GM19035 (cell line): ENCODE measurements at regions not wholly inside any gene's neighbourhood (a gene's known extent, or its start where the extent isn't known, plus 50 kb on each side); places are given as distances from the start of the nearest gene placed in this dataset.
"Not testable (repeated sequence)": the region's sequence is repeated elsewhere in the genome, so short reads cannot be mapped to it uniquely, and the experiment has no call there.

Source experiments
- ATAC-seq: cut with Tn5 transposase; IDR thresholded peaks from one replicate; pipeline ENCODE4 v1.9.1; 2021; ENCODE audit not compliant: unreplicated experiment

GRCh38 chr4:164542431-164542830 is 211.5 kb upstream of the SMIM31 start:
- no peak for ATAC-seq

GRCh38 chr4:164550989-164551712 is 202.8 kb upstream of the SMIM31 start:
- no peak for ATAC-seq

- ATAC-seq = no peak
Measured at GRCh38 chr4:164551713-164552040, 202.3 kb upstream of the SMIM31 start.

DNA sequence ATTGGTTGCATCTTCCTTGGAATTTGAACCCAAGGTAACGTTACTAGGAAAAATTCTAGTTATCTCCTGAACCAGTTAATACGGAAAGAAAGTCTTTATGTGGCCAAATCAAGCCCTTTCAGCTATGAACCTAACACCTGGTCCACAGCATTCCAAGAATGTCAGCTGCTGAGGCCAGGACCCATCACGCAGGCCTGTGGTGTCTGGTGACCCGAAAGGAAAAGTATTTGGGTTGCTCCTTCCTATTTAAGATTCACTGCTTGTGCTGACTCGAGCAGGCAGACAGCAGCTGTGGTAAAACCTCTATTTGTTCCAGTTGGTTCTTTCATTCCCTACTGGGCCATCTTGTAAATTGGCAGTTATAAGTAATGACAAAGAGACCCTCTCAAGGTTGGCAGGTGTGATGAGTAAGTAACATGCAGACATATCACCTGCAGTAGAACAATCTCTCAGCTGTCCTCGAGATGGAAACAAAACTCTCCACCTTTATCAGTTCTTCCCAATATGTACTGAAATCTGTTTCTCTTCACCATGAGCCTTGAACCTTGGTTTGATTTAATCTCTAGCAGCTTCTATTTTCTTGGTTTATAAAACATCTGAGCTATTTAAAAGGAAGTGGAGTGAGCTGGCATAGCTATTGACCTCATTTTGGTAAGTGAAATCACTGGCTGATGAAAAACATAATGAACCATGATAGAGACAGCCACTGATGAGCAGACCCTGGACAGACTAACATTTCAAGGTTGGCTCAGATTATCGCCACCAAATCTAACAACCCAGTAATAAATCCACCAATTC is 182.1 kb upstream of the SMIM31 start:
- no peak for ATAC-seq

DNA sequence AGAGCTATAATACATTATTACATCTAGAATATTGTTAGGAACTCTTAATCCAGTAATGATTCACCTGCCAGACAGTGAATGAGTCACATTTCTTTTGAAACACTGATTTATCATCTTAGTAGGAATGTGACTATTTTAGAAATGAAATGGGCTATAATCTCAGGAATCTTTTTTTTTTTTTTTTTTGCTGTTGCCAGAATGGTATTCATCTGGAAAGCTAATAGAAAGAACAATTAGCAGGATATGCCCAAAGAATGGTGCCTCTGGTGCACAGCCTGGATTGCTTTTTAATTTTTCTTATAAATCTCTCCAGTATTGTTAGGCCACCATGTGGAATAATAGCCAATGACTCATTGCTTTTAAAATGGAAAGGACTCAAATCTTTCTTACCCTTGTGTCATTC is 181.1 kb upstream of the SMIM31 start:
- no peak for ATAC-seq

GRCh38 chr4:164575861-164576260 is 178.1 kb upstream of the SMIM31 start:
- ATAC-seq = no peak

DNA sequence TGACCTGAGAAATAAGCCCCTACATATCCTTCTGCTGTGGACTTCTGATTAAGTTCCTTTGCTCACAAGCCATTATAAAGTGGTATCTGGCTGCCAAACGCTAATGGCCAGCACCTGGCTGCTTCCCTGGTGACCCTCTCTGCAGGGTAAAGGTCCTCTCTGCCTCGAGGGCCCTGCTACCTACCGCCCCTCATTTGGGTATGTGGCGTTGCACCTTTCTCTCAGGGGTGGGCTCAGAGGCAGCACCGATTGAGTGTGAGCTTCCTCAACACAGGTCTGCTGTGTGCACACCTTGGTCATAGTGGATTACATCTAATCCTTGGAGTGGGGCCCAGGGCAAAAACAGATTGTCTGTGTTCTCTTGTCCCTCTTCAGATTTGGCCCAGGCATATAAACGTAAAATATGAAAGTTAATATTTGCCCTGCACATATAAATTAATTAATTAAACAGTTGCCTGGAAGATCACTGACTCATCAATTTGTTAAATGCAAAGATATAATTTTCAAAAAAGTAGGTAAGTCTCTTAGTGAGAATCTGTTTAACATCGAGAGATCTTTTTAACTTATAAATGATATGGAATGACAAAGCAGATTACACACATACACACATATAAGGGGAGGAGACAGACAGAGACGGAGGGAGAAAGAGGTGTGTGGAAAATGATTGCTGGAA is 174.5 kb upstream of the SMIM31 start:
- no peak for ATAC-seq

DNA sequence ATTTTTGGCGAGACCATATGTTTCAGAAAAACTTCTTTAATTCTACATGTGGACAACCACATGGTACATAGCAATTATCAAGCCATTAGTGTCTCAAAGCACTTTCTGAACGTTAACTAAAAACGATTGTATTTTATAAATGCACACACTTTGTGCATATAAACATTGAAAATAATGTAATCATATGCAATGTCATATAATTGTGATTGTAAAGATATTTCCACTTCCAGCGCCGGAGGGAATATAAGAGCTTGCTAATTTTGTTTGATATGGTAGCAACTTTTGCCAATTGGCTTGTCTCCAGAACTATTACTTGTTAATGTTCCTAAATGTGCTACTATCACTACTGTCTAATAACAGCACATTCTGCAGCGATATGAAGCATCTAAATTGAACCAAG is 162.3 kb upstream of the SMIM31 start:
- no peak for ATAC-seq

DNA sequence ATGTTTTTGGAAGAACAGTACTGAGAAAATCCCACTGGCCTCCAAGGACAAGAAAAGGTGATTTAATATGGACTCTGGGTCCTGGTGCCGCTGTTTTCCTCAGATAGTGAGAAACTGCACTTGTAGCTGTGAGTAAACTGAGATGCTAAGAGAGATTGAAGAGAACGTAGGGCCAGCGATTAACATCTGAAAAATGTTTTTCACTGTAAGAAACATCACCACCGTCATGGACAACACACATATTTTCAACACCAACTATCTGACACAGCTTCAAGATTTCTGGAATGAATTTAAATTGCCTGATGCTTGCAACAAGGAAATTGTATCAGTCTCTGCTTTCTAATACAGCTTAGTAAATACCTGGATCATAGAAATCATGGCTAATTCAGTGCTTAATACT is 158.2 kb upstream of the SMIM31 start:
- no peak for ATAC-seq

GRCh38 chr4:164596318-164596878 is 157.5 kb upstream of the SMIM31 start:
- no peak for ATAC-seq

GRCh38 chr4:164596927-164597326 is 157.0 kb upstream of the SMIM31 start:
- ATAC-seq = no peak

- no peak for ATAC-seq
Measured at GRCh38 chr4:164601653-164602052, 152.3 kb upstream of the SMIM31 start.

- not testable (repeated sequence) for ATAC-seq
Measured at GRCh38 chr4:164605791-164606190, 148.1 kb upstream of the SMIM31 start.

- peak; percentile 91 for ATAC-seq
Measured at GRCh38 chr4:164606478-164606877, 147.5 kb upstream of the SMIM31 start.

- ATAC-seq = no peak
Measured at GRCh38 chr4:164613256-164613655, 140.7 kb upstream of the SMIM31 start.

GRCh38 chr4:164613792-164614191 is 140.1 kb upstream of the SMIM31 start:
- no peak for ATAC-seq

DNA sequence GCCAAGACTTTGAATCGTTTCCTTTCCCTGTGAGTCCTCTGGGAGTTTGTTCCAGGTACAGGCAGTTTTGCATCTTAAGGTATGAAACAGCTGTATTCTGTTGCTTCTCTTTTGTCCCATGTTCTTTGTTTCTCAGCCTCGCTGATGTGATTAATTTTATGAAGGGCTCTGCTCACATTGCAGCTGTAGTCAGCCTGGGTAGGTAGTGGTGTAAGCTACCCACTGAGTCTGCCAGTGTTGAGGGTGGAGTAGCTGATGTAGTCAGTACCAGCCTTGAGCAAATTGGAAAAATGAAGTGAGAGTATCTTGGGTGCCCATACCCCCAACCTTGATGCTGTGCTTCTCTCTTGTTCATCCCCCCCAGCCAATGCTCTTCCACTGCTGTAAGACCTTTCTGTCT is 139.6 kb upstream of the SMIM31 start:
- ATAC-seq = no peak

DNA sequence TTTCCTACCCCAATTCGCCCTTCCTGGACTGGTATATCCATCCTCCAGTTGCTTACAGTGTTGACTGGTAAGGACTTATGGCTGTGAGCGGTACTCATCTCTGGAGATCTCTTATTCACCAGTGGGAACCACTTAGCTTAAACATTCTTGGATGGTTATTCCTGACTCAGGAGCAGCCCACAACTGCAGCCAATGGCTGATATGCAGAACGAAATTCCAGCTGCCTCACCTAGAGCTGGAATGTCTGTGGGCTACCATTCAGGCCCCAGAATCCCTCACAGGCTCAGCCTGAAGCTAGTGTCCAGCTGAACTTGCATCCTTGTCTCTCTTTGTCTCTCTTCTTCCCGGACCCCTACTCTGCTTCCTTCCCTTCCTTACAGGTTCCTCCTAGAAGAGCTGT is 138.9 kb upstream of the SMIM31 start:
- ATAC-seq = no peak

DNA sequence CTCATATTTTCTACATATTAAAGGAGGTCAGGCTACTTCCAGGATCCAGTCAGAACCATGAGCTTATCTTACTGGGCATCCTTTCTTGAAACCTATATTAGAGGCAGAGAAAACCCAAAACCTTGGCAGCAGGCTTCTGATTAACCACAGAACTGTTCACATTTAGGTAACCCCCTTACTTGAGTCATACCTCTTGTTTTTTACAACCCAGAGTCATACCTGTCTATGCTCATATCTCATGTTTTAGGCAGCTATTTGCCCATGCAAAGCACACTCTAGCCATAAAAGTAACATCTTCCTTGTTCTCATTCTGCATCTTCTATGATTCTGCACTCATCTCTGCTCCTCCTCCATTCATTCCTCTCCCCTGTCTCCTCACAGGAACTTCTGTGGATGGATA is 138.0 kb upstream of the SMIM31 start:
- ATAC-seq = no peak

GRCh38 chr4:164616961-164617360 is 137.0 kb upstream of the SMIM31 start:
- ATAC-seq = no peak

DNA sequence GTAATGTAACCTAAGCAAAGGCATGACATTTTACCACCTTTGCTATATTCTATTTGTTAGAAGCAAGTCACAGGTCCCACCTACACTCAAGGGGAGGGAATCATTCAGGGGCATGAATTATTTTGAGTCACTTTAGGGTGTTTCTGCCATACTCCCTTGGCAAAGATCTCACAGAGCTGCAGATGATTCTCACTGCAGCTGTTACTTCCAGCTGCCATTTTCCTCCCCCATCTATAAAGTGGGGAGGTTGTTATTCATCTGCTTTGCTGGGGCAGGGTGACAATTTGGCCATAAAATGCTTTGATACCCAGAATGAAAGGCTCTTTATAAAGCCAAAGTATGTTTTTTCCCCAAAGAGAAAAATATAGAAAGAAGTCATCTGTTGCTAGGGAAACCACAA is 136.5 kb upstream of the SMIM31 start:
- no peak for ATAC-seq

GRCh38 chr4:164617911-164618310 is 136.0 kb upstream of the SMIM31 start:
- ATAC-seq = no peak
